Globus pallidus (tissue), 1 donor: ENCODE measurements at regions not wholly inside any gene's neighbourhood (a gene's known extent, or its start where the extent isn't known, plus 50 kb on each side); places are given as distances from the start of the nearest gene placed in this dataset.

ENCODE experiments used
- DNase-seq: peaks from one replicate; pipeline ENCODE4 v3.0.0-alpha.2; 2015; ENCODE audit warnings: low spot score

DNA sequence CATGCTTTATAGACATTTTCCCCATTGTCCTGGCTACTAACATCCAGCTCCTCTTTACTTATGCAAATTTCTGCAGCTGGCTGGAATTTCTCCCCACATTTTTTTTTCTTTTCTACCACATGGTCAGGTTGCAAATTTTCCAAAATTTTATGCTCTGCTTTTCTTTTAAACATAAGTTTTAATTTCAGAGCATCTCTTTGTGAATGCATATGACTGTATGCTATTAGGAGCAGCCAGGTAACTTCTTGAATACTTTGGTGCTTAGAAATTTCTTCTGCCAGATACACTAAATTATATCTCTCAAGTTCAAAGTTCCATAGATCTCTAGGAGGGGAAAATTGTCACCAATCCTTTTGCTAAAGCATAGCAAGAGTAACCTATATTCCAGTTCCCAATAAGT lies 365.9 kb downstream of the LRFN5 start:
- no peak for DNase-seq

GRCh38 chr14:41960281-41960680 lies 353.6 kb downstream of the LRFN5 start:
- DNase-seq, result no peak

- DNase-seq, result no peak
Measured at GRCh38 chr14:41957459-41957858, 350.8 kb downstream of the LRFN5 start.
